ENCODE measurements at regions not wholly inside any gene's neighbourhood (a gene's known extent, or its start where the extent isn't known, plus 50 kb on each side); places are given as distances from the start of the nearest gene placed in this dataset.

- no peak overlapping the region for H3K4me3 ChIP-seq (ENCODE audit: low read depth, low read length)
- TF ChIP-seq CTCF (IDR thresholded peaks at IDR 0.05; ENCODE audit: insufficient read depth, low read depth, low read length), result no peak
- ChIA-PET POLR2A (no interaction called here), CTCF (no interaction called here)
- H3K27me3 ChIP-seq (ENCODE audit: control insufficient read depth, insufficient read depth, low read length), result no peaks in the 10 kb centered on the region
- no peak for DNase-seq (ENCODE audit: low read depth)
- no peaks in the 10 kb centered on the region for H3K36me3 ChIP-seq (ENCODE audit: control insufficient read depth, insufficient read depth, low read length)
Observed at GRCh38 chr7:19062216-19062615, 55.2 kb downstream of the TWIST1 start.

GRCh38 chr7:19061331-19061730, 56.1 kb downstream of the TWIST1 start:
- POLR2A ChIA-PET, result no interaction called here
- no peak overlapping the region for H3K4me3 ChIP-seq (ENCODE audit: low read depth, low read length)
- DNase-seq (ENCODE audit: low read depth), result no peak
- H3K27me3 ChIP-seq (ENCODE audit: control insufficient read depth, insufficient read depth, low read length), result no peaks in the 10 kb centered on the region
- H3K36me3 ChIP-seq (ENCODE audit: control insufficient read depth, insufficient read depth, low read length), result no peaks in the 10 kb centered on the region
- TF ChIP-seq CTCF (IDR thresholded peaks at IDR 0.05; ENCODE audit: insufficient read depth, low read depth, low read length), result no peak
- CTCF ChIA-PET, result no interaction called here

GRCh38 chr7:19060761-19061259, 56.6 kb downstream of the TWIST1 start:
- CTCF ChIA-PET, result no interaction called here
- POLR2A ChIA-PET, result no interaction called here

GRCh38 chr7:19056305-19056704, 61.1 kb downstream of the TWIST1 start:
- no peak for TF ChIP-seq CTCF (IDR thresholded peaks at IDR 0.05; ENCODE audit: insufficient read depth, low read depth, low read length)
- ChIA-PET CTCF (interaction anchor here (1.0 kb wide), 1 partner anchor 10 kb away, joined by 4 read pairs; no protein-coding TSS in a partner anchor), POLR2A (no interaction called here)
- H3K36me3 ChIP-seq (ENCODE audit: control insufficient read depth, insufficient read depth, low read length), result no peaks in the 10 kb centered on the region; the same call in 1 of the 2 replicates
- no peak overlapping the region for H3K4me3 ChIP-seq (ENCODE audit: low read depth, low read length)
- DNase-seq (ENCODE audit: low read depth), result no peak
- H3K27me3 ChIP-seq (ENCODE audit: control insufficient read depth, insufficient read depth, low read length), result no peaks in the 10 kb centered on the region

More at GRCh38 chr7:19060761-19061259, 56.6 kb downstream of the TWIST1 start:
- H3K27me3 ChIP-seq (ENCODE audit: control insufficient read depth, insufficient read depth, low read length), result no peaks in the 10 kb centered on the region
- TF ChIP-seq CTCF (IDR thresholded peaks at IDR 0.05; ENCODE audit: insufficient read depth, low read depth, low read length), result no peak
- H3K4me3 ChIP-seq (ENCODE audit: low read depth, low read length), result no peak overlapping the region
- DNase-seq (ENCODE audit: low read depth), result peak; percentile 46
- H3K36me3 ChIP-seq (ENCODE audit: control insufficient read depth, insufficient read depth, low read length), result no peaks in the 10 kb centered on the region
